ENCODE measurements at regions not wholly inside any gene's neighbourhood (a gene's known extent, or its start where the extent isn't known, plus 50 kb on each side); places are given as distances from the start of the nearest gene placed in this dataset.

- no peak overlapping the region for H3K4me3 Mint-ChIP-seq (ENCODE audit: unreplicated experiment)
- peak; percentile 58 for FAIRE-seq
Measured at GRCh38 chr7:94344826-94345225, 49.9 kb upstream of the COL1A2 start.

More at GRCh38 chr7:94344826-94345225, 49.9 kb upstream of the COL1A2 start:
- Histone ChIP-seq H3K4me2 (ENCODE audit: low read length) (peak overlapping the region; percentile 65), H3K27ac (ENCODE audit: low read depth, low read length) (peak overlapping the region; percentile 43), H2AFZ (ENCODE audit: low read depth, low read length) (no peak overlapping the region), H3K27me3 (ENCODE audit: insufficient read depth, low read length) (no peaks in the 10 kb centered on the region), H3K9me3 (ENCODE audit: insufficient read depth, low read depth, low read length) (no peaks in the 10 kb centered on the region), H3K79me2 (ENCODE audit: insufficient read depth, low read length) (no peaks in the 10 kb centered on the region), H3K9ac (ENCODE audit: low read length) (no peak overlapping the region), H4K20me1 (ENCODE audit: insufficient read depth, low read length) (no peaks in the 10 kb centered on the region), H3K4me1 (ENCODE audit: insufficient read depth, low read length) (peaks cover 35% of the 10 kb centered on the region), H3K36me3 (ENCODE audit: insufficient read depth, low read length) (no peaks in the 10 kb centered on the region), H3K4me3 (ENCODE audit: insufficient read depth, low read depth, low read length) (no peak overlapping the region)
- H3K4me1 Mint-ChIP-seq (ENCODE audit: low read depth, unreplicated experiment): peaks cover 48% of the 10 kb centered on the region
- TF ChIP-seq, protein P1, sequence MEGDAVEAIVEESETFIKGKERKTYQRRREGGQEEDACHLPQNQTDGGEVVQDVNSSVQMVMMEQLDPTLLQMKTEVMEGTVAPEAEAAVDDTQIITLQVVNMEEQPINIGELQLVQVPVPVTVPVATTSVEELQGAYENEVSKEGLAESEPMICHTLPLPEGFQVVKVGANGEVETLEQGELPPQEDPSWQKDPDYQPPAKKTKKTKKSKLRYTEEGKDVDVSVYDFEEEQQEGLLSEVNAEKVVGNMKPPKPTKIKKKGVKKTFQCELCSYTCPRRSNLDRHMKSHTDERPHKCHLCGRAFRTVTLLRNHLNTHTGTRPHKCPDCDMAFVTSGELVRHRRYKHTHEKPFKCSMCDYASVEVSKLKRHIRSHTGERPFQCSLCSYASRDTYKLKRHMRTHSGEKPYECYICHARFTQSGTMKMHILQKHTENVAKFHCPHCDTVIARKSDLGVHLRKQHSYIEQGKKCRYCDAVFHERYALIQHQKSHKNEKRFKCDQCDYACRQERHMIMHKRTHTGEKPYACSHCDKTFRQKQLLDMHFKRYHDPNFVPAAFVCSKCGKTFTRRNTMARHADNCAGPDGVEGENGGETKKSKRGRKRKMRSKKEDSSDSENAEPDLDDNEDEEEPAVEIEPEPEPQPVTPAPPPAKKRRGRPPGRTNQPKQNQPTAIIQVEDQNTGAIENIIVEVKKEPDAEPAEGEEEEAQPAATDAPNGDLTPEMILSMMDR (IDR thresholded peaks at IDR 0.05; ENCODE audit: insufficient read depth, low read depth, low read length): no peak
- TF ChIP-seq EZH2 (IDR thresholded peaks at IDR 0.05; ENCODE audit: insufficient read depth, low read length): no peak
- peak; percentile 66 for DNase-seq (ENCODE audit: low read depth)
- H3K27ac Mint-ChIP-seq (ENCODE audit: unreplicated experiment): peak overlapping the region; percentile 87
- no peaks in the 10 kb centered on the region for H3K36me3 Mint-ChIP-seq (ENCODE audit: low read depth, unreplicated experiment)
- H3K27me3 Mint-ChIP-seq (ENCODE audit: low read depth, unreplicated experiment): no peaks in the 10 kb centered on the region
- H3K9me3 Mint-ChIP-seq (ENCODE audit: unreplicated experiment): no peaks in the 10 kb centered on the region

All from astrocyte (in vitro differentiated cells and primary cell).